ENCODE measurements at regions not wholly inside any gene's neighbourhood (a gene's known extent, or its start where the extent isn't known, plus 50 kb on each side); places are given as distances from the start of the nearest gene placed in this dataset.
A peak's percentile ranks its signal among the peaks of the same experiment; 100 is the strongest.

DNA sequence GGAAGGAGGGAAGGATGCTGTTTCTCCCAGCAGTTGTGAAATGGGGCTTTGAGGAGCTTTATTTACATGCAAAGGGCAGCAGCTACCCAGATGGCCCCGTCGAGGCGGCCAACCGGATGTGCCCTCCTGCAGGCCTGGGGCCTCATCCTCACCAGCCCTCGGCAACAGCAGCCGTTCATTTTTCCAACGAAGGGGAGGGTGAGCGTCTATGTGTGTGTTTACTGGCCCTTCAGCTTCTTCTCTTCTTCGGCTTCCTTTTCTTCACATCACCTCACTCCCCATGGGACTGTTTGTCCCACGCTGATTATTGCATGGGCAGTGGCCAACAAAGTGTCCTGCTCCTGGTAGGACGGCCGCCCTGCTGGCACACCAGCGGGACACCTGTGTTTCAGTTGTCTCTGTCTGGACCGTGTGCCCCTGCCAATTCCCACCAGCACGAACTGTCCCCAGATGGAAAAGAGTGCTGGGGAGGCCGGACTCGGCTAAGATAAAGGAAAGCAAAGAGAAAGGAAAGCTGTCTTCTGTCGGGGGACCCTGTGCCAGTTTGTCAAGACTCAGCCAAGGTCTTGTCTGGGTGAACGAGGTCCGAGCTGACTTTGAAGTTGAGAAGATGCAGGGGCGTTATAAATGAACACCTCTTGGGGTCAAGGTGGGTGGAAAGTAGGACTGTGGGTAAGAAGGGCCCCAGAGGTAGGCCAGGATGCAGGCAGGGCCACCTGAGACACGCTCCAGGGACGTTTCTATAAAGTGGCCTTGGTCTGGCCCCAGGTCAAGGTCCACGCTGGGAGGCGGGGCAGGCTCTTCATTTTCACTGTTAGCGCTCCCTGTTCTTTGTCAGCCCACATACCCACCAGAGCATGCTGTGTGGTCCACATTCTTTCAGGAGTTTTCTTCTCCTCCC is 57.0 kb downstream of the FAM50B start:
- no peak for TF ChIP-seq SMAD4 (CRISPR knock-in tag; IDR thresholded peaks at IDR 0.05)
- no peak for TF ChIP-seq HMGA2 (CRISPR knock-in tag; IDR thresholded peaks at IDR 0.05)
- no peak for TF ChIP-seq CTCF (IDR thresholded peaks at IDR 0.05)
- TF ChIP-seq, protein P1, sequence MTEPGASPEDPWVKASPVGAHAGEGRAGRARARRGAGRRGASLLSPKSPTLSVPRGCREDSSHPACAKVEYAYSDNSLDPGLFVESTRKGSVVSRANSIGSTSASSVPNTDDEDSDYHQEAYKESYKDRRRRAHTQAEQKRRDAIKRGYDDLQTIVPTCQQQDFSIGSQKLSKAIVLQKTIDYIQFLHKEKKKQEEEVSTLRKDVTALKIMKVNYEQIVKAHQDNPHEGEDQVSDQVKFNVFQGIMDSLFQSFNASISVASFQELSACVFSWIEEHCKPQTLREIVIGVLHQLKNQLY (CRISPR knock-in tag; IDR thresholded peaks at IDR 0.05): no peak
- no peak for TF ChIP-seq ZNF532 (CRISPR knock-in tag; IDR thresholded peaks at IDR 0.05; ENCODE audit: borderline replicate concordance)
- TF ChIP-seq, protein P2, sequence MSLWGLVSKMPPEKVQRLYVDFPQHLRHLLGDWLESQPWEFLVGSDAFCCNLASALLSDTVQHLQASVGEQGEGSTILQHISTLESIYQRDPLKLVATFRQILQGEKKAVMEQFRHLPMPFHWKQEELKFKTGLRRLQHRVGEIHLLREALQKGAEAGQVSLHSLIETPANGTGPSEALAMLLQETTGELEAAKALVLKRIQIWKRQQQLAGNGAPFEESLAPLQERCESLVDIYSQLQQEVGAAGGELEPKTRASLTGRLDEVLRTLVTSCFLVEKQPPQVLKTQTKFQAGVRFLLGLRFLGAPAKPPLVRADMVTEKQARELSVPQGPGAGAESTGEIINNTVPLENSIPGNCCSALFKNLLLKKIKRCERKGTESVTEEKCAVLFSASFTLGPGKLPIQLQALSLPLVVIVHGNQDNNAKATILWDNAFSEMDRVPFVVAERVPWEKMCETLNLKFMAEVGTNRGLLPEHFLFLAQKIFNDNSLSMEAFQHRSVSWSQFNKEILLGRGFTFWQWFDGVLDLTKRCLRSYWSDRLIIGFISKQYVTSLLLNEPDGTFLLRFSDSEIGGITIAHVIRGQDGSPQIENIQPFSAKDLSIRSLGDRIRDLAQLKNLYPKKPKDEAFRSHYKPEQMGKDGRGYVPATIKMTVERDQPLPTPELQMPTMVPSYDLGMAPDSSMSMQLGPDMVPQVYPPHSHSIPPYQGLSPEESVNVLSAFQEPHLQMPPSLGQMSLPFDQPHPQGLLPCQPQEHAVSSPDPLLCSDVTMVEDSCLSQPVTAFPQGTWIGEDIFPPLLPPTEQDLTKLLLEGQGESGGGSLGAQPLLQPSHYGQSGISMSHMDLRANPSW (CRISPR knock-in tag; conservative IDR thresholded peaks at IDR 0.05; ENCODE audit: low read depth): no peak
- no peak for TF ChIP-seq MYBL2 (CRISPR knock-in tag; IDR thresholded peaks at IDR 0.05)
- TF ChIP-seq TEAD4 (CRISPR knock-in tag; IDR thresholded peaks at IDR 0.05): no peak
- TF ChIP-seq, protein P3, sequence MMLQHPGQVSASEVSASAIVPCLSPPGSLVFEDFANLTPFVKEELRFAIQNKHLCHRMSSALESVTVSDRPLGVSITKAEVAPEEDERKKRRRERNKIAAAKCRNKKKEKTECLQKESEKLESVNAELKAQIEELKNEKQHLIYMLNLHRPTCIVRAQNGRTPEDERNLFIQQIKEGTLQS (CRISPR knock-in tag; conservative IDR thresholded peaks at IDR 0.05): no peak
- no peak for TF ChIP-seq ZNF263 (CRISPR knock-in tag; IDR thresholded peaks at IDR 0.05; ENCODE audit: low read depth)
- TF ChIP-seq FOXP1 (CRISPR knock-in tag; IDR thresholded peaks at IDR 0.05; ENCODE audit: borderline replicate concordance): peak; percentile 61; the same call in 1 of the 2 replicates
- TF ChIP-seq, protein P4, sequence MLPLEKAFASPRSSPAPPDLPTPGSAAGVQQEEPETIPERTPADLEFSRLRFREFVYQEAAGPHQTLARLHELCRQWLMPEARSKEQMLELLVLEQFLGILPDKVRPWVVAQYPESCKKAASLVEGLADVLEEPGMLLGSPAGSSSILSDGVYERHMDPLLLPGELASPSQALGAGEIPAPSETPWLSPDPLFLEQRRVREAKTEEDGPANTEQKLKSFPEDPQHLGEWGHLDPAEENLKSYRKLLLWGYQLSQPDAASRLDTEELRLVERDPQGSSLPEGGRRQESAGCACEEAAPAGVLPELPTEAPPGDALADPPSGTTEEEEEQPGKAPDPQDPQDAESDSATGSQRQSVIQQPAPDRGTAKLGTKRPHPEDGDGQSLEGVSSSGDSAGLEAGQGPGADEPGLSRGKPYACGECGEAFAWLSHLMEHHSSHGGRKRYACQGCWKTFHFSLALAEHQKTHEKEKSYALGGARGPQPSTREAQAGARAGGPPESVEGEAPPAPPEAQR (CRISPR knock-in tag; IDR thresholded peaks at IDR 0.05): no peak
- TF ChIP-seq FOXK1 (CRISPR knock-in tag; IDR thresholded peaks at IDR 0.05): peak; percentile 69
- TF ChIP-seq SP1 (CRISPR knock-in tag; conservative IDR thresholded peaks at IDR 0.05): no peak

All from WTC11 (cell line).